Heart left ventricle (tissue), 16 donors: ENCODE measurements at regions not wholly inside any gene's neighbourhood (a gene's known extent, or its start where the extent isn't known, plus 50 kb on each side); places are given as distances from the start of the nearest gene placed in this dataset.

Experiments
- ATAC-seq, 4 donors: fragments of 200-7000 bp; cut with Tn5 transposase; one replicate each; pipeline ENCODE4 v1.9.1; 2020 to 2022; ENCODE audit warnings: moderate library complexity in 4 of 4, mild to moderate bottlenecking in 3 of 4, moderate number of reproducible peaks in 1 of 4
- DNase-seq, 5 donors: peaks; one replicate each; pipeline ENCODE4 v3.0.0-alpha.2; 2020
- H3K27ac ChIP-seq, 12 donors: fragments of 200-600 bp; sonication (generic) in 4 of 12; one replicate each; pipeline versions ENCODE4 v1.5.0 to v1.8.0; 2016 to 2022; ENCODE audit warnings: mild to moderate bottlenecking in 2 of 12
- H3K27me3 ChIP-seq, 9 donors: fragments of 200-600 bp; sonication (generic) in 2 of 9; one replicate each; pipeline versions ENCODE4 v1.5.1 to v1.8.0; 2016 to 2022; ENCODE audit warnings: mild to moderate bottlenecking in 3 of 9
- H3K36me3 ChIP-seq, 9 donors: fragments of 200-600 bp; sonication (generic) in 2 of 9; one replicate each; pipeline versions ENCODE4 v1.5.0 to v1.8.0; 2018 to 2022; ENCODE audit warnings: mild to moderate bottlenecking in 2 of 9
- H3K4me1 ChIP-seq, 12 donors: fragments of 200-600 bp; sonication (generic) in 4 of 12; one replicate each; pipeline versions ENCODE4 v1.5.0 to v1.8.0; 2016 to 2022; ENCODE audit warnings: mild to moderate bottlenecking in 3 of 12
- H3K4me3 ChIP-seq, 12 donors: fragments of 200-600 bp; sonication (generic) in 4 of 12; one replicate each; pipeline versions ENCODE4 v1.5.0 to v1.8.0; 2017 to 2022; ENCODE audit warnings: mild to moderate bottlenecking in 9 of 12, moderate library complexity in 4 of 12
- H3K9me3 ChIP-seq, 12 donors: fragments of 200-600 bp; sonication (generic) in 4 of 12; one replicate each; pipeline versions ENCODE4 v1.5.0 to v1.8.0; 2016 to 2022; ENCODE audit warnings: mild to moderate bottlenecking in 1 of 12
- POLR2A ChIP-seq, 2 donors: fragments of 450-650 bp; IDR thresholded peaks; one replicate each; pipeline ENCODE4 v1.6.1; 2017; ENCODE audit warnings: antibody characterized with exemption in 2 of 2, mild to moderate bottlenecking in 2 of 2, moderate library complexity in 2 of 2
- WGBS, 4 donors: extraction: QIAGEN DNeasy Blood & Tissue Kit in 2 of 4; methylation state at CpG; one replicate each; pipeline versions ENCODE4 v1.1.5 to v1.1.7; 2013 to 2018; 5-methylcytosine and 5-hydroxymethylcytosine counted together
- intact Hi-C, 10 donors: fragments of 100-400 bp; cut with DNase I; formaldehyde crosslinking; loops; one replicate each; pipeline versions ENCODE4 v1.11.1 to v1.14.2; 2022
- TF ChIP-seq, protein P1 (sequence below), 12 donors: fragments of 200-600 bp; sonication (generic) in 4 of 12; IDR thresholded peaks; one replicate each; pipeline versions ENCODE4 v1.5.0 to v1.8.0; 2018 to 2022; ENCODE audit warnings: antibody characterized with exemption in 12 of 12, mild to moderate bottlenecking in 5 of 12
- donor health status: ischemic (EF 13 %, LVEDD 7.1; RV severe dilation, severe dysfunction).
- donor health status: healthy with polysubstance abuse.
- donor health status: DM: no; HTN: yes; CAD: no.
- donor health status: DM: no; HTN: no; CAD: no.
- donor health status: ischemic (EF 25% LVEDD 6.9; RV normal size, moderate dysfunction).
- donor health status: ischemic (EF 25% LVEDD 5.7; RV mildly dilated, moderate dysfunction).
- donor health status: healthy.
- donor health status: DM: yes; HTN: yes; CAD: no.
- donor health status: ischemic (EF 35%, LVEDD 5.7; RV mildly dilated, moderate dysfunction).
- donor health status: nonischemic (EF 11% LVEDD 7.7; RV severe dilation, severe dysfunction).
- donor health status: DM: yes; HTN: yes; CAD: no.
- donor health status: PGD.
- donor health status: ischemic (EF 29% LVEDD 5.4; RV normal size, mild dysfunction).
- donor health status: nonischemic (EF 23%, LVEDD 6.1; RV moderate dilation, normal function).

DNA sequence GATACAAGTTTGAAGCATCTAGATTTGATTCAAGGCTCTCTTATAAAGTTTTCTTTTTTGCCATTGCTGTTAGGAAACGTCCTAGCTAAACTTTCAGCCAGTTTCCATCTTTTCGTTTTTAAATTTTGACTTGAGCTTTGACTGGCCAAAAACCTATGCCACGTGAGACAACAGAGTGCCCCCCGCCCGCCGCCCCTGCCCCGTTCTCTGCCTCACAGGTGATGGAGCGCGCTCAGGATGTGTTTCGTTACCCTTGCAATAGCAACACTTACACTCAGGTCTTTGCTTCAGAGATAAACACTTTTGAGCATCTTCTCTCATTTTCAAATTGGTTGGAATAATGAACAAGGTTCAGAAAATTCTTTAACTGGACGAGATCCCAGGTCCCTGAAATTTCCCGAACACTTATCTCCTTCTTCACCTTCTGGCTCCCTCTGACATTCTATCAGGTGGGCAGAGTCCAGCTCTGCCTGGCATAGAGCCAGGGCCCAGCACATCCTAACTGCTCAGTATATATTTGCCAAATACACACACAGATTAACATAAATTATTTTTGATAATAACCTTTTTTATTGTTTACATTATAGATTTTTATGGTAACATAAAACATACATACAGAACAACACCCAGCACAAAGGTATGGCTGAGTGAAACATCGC, 301.1 kb downstream of the IRS2 start:
- Histone ChIP-seq H3K36me3 (no peaks in the 10 kb centered on the region), H3K4me1 (peaks cover 0 to 5% (median 0%) of the 10 kb centered on the region in 12 donors), H3K4me3 (no peak overlapping the region), H3K27me3 (no peaks in the 10 kb centered on the region), H3K9me3 (no peaks in the 10 kb centered on the region), H3K27ac (no peak overlapping the region)
- ATAC-seq, result no peak
- 75 to 80% (median 78%) methylated on average over 13 of the region's 13 CpGs for WGBS, 4 donors
- no peak for DNase-seq
- TF ChIP-seq, protein P1, sequence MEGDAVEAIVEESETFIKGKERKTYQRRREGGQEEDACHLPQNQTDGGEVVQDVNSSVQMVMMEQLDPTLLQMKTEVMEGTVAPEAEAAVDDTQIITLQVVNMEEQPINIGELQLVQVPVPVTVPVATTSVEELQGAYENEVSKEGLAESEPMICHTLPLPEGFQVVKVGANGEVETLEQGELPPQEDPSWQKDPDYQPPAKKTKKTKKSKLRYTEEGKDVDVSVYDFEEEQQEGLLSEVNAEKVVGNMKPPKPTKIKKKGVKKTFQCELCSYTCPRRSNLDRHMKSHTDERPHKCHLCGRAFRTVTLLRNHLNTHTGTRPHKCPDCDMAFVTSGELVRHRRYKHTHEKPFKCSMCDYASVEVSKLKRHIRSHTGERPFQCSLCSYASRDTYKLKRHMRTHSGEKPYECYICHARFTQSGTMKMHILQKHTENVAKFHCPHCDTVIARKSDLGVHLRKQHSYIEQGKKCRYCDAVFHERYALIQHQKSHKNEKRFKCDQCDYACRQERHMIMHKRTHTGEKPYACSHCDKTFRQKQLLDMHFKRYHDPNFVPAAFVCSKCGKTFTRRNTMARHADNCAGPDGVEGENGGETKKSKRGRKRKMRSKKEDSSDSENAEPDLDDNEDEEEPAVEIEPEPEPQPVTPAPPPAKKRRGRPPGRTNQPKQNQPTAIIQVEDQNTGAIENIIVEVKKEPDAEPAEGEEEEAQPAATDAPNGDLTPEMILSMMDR (IDR thresholded peaks at IDR 0.05), result no peak
- no peak for TF ChIP-seq POLR2A (IDR thresholded peaks at IDR 0.05)
- intact Hi-C loops, result no loop called here

DNA sequence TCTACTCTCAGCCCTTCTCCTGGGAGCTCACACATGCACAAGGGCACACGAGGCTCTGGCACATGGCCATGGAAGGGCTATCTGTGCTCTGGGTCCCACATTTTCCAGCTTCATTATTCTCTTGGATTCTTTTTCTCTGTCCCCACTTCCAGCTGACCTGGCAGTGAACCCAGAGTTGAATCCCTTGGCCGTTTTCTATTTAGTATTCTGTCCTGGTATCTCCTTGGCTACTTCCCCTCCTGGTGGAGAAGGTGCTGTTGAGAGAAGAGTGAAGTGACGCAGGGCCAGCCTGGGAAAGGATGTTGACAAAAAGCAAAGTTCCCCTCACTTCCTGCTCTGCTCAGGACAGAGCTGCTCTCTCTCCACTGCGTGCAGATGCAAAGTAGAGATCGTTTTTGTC, 303.1 kb downstream of the IRS2 start:
- H3K27me3 ChIP-seq, result no peaks in the 10 kb centered on the region
- peaks cover 0 to 7% (median 0%) of the 10 kb centered on the region in 12 donors for H3K4me1 ChIP-seq
- 32 to 43% (median 33%) methylated on average over 5 of the region's 5 CpGs for WGBS, 4 donors
- no peak overlapping the region for H3K27ac ChIP-seq
- no peak overlapping the region for H3K4me3 ChIP-seq
- no peak for TF ChIP-seq POLR2A (IDR thresholded peaks at IDR 0.05)
- TF ChIP-seq, protein P1 (IDR thresholded peaks at IDR 0.05), result no peak
- intact Hi-C loops, result no loop called here
- no peaks in the 10 kb centered on the region for H3K36me3 ChIP-seq
- H3K9me3 ChIP-seq, result no peaks in the 10 kb centered on the region
- no peak for ATAC-seq
- DNase-seq, result no peak

DNA sequence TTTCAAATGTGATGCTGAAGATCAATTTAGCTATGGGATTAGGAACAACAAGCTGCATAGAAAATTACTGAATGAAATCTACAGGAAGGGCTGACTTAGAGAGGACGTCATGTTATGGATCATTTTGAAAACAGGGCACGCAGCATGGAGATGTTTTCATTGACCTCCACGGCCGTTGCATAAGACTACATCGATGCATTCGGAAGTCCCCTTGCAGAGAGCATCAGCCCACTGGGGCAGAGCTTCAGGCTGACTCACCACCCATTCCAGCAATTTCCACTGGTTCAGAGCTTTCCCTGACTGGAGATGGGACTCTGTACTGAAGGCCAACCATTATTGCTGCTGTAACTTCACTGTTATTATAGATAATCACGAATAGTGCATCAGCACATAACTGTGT, 305.3 kb downstream of the IRS2 start:
- peaks cover 0 to 7% (median 0%) of the 10 kb centered on the region in 12 donors for H3K4me1 ChIP-seq
- no peaks in the 10 kb centered on the region for H3K9me3 ChIP-seq
- no peak overlapping the region for H3K4me3 ChIP-seq
- H3K36me3 ChIP-seq, result no peaks in the 10 kb centered on the region
- intact Hi-C loops, result no loop called here
- ATAC-seq, result no peak
- TF ChIP-seq, protein P1 (IDR thresholded peaks at IDR 0.05), result no peak
- TF ChIP-seq POLR2A (IDR thresholded peaks at IDR 0.05), result no peak
- no peak overlapping the region for H3K27ac ChIP-seq
- no peak for DNase-seq
- H3K27me3 ChIP-seq, result no peaks in the 10 kb centered on the region
- WGBS, 4 donors, result 82 to 86% (median 83%) methylated on average over 7 of the region's 7 CpGs

DNA sequence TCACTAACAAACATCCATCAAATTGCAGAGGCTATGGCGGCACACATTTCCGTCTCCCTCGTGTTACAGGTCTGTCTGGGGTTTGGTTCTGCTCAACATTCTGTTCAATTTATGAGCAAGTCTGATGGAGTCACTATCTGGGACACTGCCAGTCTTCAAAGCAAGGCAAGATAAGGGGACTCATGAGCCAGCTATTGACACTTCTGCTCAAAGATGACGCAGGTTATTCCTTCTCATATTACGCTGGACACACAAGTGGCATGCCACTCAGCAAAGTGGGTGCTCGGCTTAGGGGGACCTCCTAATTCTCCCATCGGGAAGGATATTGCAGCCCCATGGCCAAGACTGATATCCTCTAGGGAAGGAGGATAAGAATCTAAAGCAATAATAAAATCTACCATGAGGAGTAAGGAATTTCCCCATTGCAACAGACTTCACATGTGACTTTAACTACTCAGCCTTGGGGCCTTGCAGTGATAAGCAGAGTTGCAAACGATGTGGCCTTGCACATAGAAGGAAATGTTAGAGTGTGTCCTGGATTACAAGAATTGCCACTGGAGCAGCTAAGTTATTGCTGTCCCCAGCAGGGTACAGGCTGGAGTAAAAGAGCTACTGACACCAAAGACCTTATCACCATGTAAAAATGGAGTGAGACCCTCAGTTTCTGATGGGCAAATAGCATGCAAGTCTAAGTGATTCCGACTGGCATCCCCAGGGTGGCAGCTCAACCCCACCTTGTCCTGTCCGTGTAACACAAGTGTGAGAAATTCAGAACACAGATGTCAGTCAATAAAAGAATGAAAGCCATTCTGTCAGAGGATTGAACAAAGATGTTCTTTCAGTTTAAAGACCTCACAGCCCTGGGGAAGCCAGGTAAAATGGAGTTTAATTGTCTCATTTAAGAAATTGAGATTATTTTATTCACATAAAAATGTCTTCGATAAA, 306.1 kb downstream of the IRS2 start:
- intact Hi-C loops, result no loop called here
- H3K36me3 ChIP-seq, result no peaks in the 10 kb centered on the region
- no peak overlapping the region for H3K4me3 ChIP-seq
- ATAC-seq (peak; percentile 57 to 90 (median 76)), DNase-seq (peak in 1 of 5 donors; percentile 67)
- WGBS, 4 donors, result 64 to 72% (median 66%) methylated on average over 11 of the region's 11 CpGs
- peaks cover 0 to 7% (median 0%) of the 10 kb centered on the region in 12 donors for H3K4me1 ChIP-seq
- H3K27ac ChIP-seq, result no peak overlapping the region
- no peaks in the 10 kb centered on the region for H3K27me3 ChIP-seq
- no peak for TF ChIP-seq POLR2A (IDR thresholded peaks at IDR 0.05)
- TF ChIP-seq, protein P1 (IDR thresholded peaks at IDR 0.05), result no peak
- H3K9me3 ChIP-seq, result no peaks in the 10 kb centered on the region
